ENCODE measurements at regions not wholly inside any gene's neighbourhood (a gene's known extent, or its start where the extent isn't known, plus 50 kb on each side); places are given as distances from the start of the nearest gene placed in this dataset.

- intact Hi-C loops (cut with DNase I): no loop called here
- Histone ChIP-seq H3K27me3 (no peaks in the 10 kb centered on the region), H3K4me1 (no peaks in the 10 kb centered on the region), H3K27ac (no peak overlapping the region), H3K9me3 (no peaks in the 10 kb centered on the region), H3K36me3 (no peaks in the 10 kb centered on the region), H3K4me3 (no peak overlapping the region)
- DNase-seq: no peak
- 57% methylated on average over 3 of the region's 3 CpGs for WGBS (ENCODE audit: insufficient coverage, low coverage, low lambda C conversion rate, missing lambda C conversion rate)
- TF ChIP-seq POLR2A (IDR thresholded peaks at IDR 0.05) (no peak), CTCF (IDR thresholded peaks at IDR 0.05) (no peak)
- ATAC-seq: no peak
Measured at GRCh38 chr1:81607924-81608323, 192.8 kb upstream of the ADGRL2 start.

DNA sequence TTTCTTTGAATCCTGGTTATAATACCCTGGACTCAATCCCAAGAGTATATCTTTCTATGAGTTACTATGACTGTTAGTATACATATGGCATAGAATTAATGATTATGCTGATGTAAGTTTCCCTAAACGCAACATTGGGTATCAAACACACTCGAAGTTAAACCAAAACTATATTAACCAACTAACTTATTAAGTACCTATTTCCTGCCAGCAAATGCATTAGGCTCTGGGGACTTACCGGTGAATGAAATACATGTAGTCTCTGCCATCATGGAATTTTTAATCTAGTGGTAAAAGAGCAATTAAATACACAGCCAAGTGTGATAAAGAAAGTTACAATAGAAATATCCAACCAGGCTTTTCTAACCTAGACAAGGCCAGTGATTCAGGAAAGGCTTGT, 193.6 kb upstream of the ADGRL2 start:
- 68% methylated on average over 3 of the region's 3 CpGs for WGBS (ENCODE audit: insufficient coverage, low coverage, low lambda C conversion rate, missing lambda C conversion rate)
- Histone ChIP-seq H3K27ac (no peak overlapping the region), H3K27me3 (no peaks in the 10 kb centered on the region), H3K36me3 (no peaks in the 10 kb centered on the region), H3K4me1 (no peaks in the 10 kb centered on the region), H3K4me3 (no peak overlapping the region), H3K9me3 (no peaks in the 10 kb centered on the region)
- no peak for DNase-seq
- no peak for TF ChIP-seq POLR2A (IDR thresholded peaks at IDR 0.05)
- no peak for TF ChIP-seq CTCF (IDR thresholded peaks at IDR 0.05)
- intact Hi-C loops (cut with DNase I): no loop called here
- ATAC-seq: no peak

DNA sequence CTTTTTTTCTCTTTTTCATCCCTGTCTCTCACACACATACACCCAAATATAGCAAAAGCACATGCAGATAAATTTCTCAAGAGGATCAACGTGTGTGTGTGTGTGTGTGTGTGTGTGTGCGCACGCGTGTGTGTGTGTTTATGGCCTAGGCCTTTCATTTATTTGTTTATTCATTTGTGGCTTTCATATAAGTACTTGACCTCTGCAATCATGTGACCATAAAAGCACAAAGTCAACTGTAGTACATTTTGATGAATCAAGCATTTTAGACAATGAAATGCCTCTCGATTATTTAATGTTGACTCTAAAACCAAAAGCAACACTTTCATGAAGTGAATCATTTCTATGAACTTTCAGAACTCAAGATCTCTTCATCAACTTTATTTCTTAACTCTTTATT, 194.1 kb upstream of the ADGRL2 start:
- 78% methylated on average over 5 of the region's 5 CpGs for WGBS (ENCODE audit: insufficient coverage, low coverage, low lambda C conversion rate, missing lambda C conversion rate)
- no peak for DNase-seq
- no peak overlapping the region for H3K4me3 ChIP-seq

GRCh38 chr1:81605023-81605422, 195.7 kb upstream of the ADGRL2 start:
- intact Hi-C loops (cut with DNase I): no loop called here
- Histone ChIP-seq H3K9me3 (no peaks in the 10 kb centered on the region), H3K36me3 (no peaks in the 10 kb centered on the region), H3K27ac (no peak overlapping the region), H3K4me1 (no peaks in the 10 kb centered on the region), H3K27me3 (no peaks in the 10 kb centered on the region), H3K4me3 (no peak overlapping the region)
- no peak for ATAC-seq
- no peak for DNase-seq
- no peak for TF ChIP-seq CTCF (IDR thresholded peaks at IDR 0.05)
- no peak for TF ChIP-seq POLR2A (IDR thresholded peaks at IDR 0.05)

More for the DNA sequence above, 194.1 kb upstream of the ADGRL2 start:
- Histone ChIP-seq H3K4me1 (no peaks in the 10 kb centered on the region), H3K9me3 (no peaks in the 10 kb centered on the region), H3K36me3 (no peaks in the 10 kb centered on the region), H3K27me3 (no peaks in the 10 kb centered on the region), H3K27ac (no peak overlapping the region)
- ATAC-seq: no peak
- TF ChIP-seq POLR2A (IDR thresholded peaks at IDR 0.05) (no peak), CTCF (IDR thresholded peaks at IDR 0.05) (no peak)
- intact Hi-C loops (cut with DNase I): no loop called here

- Histone ChIP-seq H3K9me3 (no peaks in the 10 kb centered on the region), H3K4me1 (no peaks in the 10 kb centered on the region), H3K27me3 (no peaks in the 10 kb centered on the region), H3K27ac (no peak overlapping the region), H3K4me3 (no peak overlapping the region), H3K36me3 (no peaks in the 10 kb centered on the region)
- intact Hi-C loops (cut with DNase I): no loop called here
- TF ChIP-seq CTCF (IDR thresholded peaks at IDR 0.05): no peak
- no peak for TF ChIP-seq POLR2A (IDR thresholded peaks at IDR 0.05)
- DNase-seq: no peak
- 88% methylated on average over 2 of the region's 3 CpGs for WGBS (ENCODE audit: insufficient coverage, low coverage, low lambda C conversion rate, missing lambda C conversion rate)
- ATAC-seq: no peak
Measured at GRCh38 chr1:81600878-81601622, 199.7 kb upstream of the ADGRL2 start.

Measured in right lobe of liver (tissue), 6 donors.